ENCODE measurements at regions not wholly inside any gene's neighbourhood (a gene's known extent, or its start where the extent isn't known, plus 50 kb on each side); places are given as distances from the start of the nearest gene placed in this dataset.

DNA sequence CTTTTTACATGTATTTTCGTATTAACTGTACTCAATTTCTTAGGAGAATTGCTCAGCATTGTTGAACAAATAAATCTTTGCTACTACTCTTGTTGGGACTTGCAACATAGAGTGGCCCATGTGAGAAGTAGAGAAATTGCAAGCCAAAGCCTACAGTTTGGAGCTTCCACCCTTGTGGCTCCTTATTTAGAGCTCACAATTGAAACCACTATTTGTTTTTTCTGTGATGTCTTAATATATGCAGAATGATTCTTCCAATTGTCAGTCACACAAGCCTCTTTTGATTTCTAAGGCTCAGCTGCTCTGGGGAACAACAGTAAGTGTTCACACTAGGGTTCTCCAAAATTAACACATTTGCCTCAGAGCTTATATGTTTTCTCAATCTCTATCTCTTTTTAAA lies 60.2 kb upstream of the GALNT13 start:
- DNase-seq (ENCODE audit: low read depth), result no peak

DNA sequence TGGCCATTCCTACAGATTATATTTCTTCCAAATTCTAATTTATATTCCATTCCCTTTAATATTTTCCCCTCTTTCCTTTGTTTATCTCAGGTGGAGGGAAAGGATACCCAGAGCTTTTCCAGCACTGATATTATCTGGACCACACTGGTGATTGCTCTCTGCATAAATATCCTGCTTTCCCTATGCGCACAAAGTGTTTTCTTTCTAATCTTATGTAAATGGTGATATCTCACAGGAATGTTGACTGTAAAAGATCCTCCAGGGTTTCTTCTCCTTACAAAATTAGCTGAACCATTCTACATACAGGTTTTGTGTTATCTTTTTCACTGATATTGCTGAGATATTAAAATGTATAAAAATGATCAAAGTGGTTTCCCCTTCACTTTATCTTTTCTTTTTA lies 59.1 kb upstream of the GALNT13 start:
- DNase-seq (ENCODE audit: low read depth), result no peak

GRCh38 chr2:153818242-153818641 lies 53.5 kb upstream of the GALNT13 start:
- DNase-seq (ENCODE audit: low read depth), result no peak

DNA sequence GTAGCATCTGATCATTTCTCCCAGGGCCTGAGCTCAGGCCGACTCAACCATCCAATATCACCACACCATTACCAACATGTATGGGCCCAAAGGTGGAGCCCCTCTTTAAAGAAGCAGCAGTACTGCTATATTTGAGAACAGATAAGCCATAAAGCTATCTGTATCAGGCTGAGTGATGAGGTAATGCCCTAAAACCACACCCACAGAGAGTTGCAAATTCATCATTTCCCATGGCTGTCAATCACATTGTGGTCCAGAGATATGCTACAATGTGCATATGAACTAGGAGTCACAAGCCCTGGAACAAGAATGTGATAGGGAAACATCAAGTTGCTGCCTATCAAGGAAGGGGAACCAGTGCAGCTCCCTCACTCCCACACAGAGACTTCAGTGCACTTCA lies 52.6 kb upstream of the GALNT13 start:
- DNase-seq (ENCODE audit: low read depth), result no peak

- peak; percentile 4 for DNase-seq (ENCODE audit: low read depth)
Measured at GRCh38 chr2:153819501-153819900, 52.2 kb upstream of the GALNT13 start.

Data from amniotic epithelial cell (primary cell).